ENCODE measurements at regions not wholly inside any gene's neighbourhood (a gene's known extent, or its start where the extent isn't known, plus 50 kb on each side); places are given as distances from the start of the nearest gene placed in this dataset.
"Not testable (repeated sequence)": the region's sequence is repeated elsewhere in the genome, so short reads cannot be mapped to it uniquely, and the experiment has no call there.

GRCh38 chr5:136924490-136924889, 559.1 kb upstream of the TRPC7 start:
- DNase-seq, result no peak

DNA sequence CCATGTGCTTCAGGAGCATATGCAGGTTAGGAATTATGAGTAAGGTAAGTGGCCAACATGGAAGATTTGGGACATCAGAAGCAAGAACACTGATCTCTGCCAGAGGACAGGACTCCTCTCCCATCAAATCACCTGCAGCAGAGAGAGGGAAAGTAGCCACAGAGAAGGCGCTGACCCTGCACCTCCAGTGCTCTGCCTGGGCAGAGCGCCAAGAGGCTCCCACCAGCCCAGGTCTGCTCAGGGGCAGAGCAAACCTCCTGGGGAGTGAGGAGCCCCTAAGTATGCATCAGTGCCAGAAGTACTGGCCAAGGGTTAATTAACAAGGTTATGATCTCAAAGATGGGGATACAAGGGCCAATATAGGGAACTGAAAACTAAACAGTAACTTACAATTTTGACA, 545.3 kb upstream of the TRPC7 start:
- DNase-seq, result no peak

- no peak for DNase-seq
Observed at GRCh38 chr5:136909906-136910305, 544.6 kb upstream of the TRPC7 start.

GRCh38 chr5:136907371-136907770, 542.0 kb upstream of the TRPC7 start:
- no peak for DNase-seq

DNA sequence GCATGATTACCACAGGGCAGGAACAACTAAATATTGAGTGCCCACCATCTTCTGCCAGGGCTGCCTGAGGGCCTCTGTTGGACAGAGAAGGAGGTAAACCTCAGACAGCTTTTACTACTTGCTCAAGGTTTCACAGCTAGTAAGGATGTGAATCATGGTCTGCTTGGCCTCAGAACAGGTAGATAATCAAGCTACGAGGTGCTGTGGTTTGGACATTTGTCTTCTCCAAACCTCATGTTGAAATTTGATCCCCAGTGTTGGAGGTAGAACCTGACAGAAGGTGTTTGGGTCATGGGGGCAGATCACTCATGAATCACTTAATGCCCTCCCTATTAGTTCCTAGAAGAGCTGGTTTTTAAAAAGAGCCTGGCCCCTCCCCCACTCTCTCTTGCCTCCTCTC, 541.2 kb upstream of the TRPC7 start:
- no peak for DNase-seq

GRCh38 chr5:136905571-136905970, 540.2 kb upstream of the TRPC7 start:
- no peak for DNase-seq

GRCh38 chr5:136894070-136894469, 528.7 kb upstream of the TRPC7 start:
- no peak for DNase-seq

GRCh38 chr5:136892000-136892399, 526.7 kb upstream of the TRPC7 start:
- no peak for DNase-seq

DNA sequence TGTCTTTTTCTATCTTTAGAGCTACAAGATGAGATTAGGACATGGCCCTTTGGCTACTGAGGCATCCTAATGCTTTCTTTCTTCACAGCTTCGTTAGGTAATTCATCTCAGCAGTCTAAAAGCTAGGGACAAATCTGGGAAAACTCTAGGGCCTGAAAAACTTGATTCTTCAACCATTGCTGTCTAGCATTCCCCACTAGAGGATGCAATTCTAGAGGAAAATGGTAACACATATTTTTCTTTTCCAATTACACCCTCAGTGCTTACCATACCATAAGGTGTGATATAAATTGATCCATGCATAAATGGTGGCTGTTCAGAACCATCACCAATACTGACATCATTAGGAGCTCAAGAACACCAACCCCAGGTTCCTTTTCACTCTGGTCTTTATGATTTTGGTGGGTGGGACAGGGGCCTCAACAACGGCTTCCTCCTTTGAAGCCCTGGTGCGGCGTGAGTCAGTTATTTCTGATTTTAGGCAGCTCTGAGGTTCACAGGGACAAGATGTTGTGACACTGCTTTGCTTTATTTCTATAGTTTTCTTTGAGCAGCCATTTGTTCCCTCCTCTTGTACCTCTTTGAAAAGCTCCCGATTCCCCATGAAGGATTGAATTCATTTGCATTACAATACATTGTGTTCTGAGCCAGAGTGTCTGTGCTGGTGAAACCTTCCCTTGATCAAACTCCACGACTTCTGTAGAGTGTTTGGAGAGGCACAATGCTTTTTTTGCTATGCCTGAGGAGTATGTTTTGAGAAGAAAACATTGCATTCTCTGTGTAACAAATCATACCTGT, 526.0 kb upstream of the TRPC7 start:
- DNase-seq, result no peak

- no peak for DNase-seq
Observed at GRCh38 chr5:136890431-136891148, 525.2 kb upstream of the TRPC7 start.

- DNase-seq, result no peak
Observed at GRCh38 chr5:136886608-136887007, 521.3 kb upstream of the TRPC7 start.

- no peak for DNase-seq
Observed at GRCh38 chr5:136864960-136865359, 499.6 kb upstream of the TRPC7 start.

GRCh38 chr5:136856648-136857047, 491.3 kb upstream of the TRPC7 start:
- no peak for DNase-seq

- no peak for DNase-seq
Observed at GRCh38 chr5:136853971-136854370, 488.6 kb upstream of the TRPC7 start.

- DNase-seq, result no peak
Observed at GRCh38 chr5:136840601-136841000, 475.3 kb upstream of the TRPC7 start.

DNA sequence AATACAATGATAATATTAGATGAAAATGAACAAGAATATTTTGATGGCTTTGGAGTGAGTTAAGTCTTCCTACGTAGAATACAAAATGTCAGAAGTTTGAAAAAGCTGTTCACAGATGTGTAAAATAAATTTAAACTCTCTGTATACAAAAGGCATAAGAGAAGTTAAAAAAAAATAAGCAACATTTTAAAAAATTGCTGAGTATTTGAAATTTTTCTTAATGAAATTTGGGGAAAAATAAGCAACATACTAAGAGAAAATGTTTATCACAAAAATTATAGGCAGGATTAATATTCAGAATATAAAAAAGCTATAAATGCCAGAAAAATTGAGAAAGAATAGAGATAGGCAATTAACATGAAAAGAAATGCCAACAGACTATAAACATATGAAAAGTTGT, 470.7 kb upstream of the TRPC7 start:
- no peak for DNase-seq

DNA sequence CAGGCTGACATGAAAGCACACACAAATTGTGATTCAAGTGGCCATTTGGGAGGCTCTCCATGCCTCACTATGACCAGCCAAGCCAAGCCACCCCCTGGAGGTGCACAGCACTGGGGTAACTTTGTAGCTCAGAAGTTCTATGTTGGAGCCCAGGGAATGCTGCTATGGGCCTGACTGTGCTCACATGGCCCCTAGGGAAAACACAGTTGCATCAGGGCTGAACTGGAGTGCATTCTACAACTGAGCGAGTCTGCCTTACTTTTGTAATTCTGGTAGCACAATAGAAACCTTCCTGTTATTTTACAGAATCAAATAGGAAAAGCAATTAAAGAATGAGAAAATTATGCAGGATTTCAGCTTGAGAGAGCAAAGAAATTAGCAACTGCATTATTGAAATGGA, 455.5 kb upstream of the TRPC7 start:
- DNase-seq, result no peak

- no peak for DNase-seq
Observed at GRCh38 chr5:136819526-136820302, 454.4 kb upstream of the TRPC7 start.

DNA sequence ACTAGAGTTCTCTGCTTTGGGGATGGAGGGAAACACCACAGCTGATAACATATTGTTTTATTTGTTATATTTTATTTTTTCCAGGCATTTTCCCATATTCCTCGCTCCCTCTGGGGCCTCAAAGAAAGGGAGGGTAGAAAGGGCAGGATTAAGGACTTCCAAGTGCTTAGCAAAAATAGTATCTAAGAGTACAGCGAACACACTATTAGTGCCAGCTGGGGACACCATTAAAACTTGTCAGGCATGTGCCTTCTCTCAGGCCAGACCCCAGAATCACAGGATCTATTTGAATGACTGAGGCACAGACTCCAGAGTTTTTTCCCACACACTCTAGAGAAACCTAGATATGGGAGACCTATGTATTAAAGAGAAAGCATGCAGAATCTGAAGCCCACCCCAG, 451.0 kb upstream of the TRPC7 start:
- DNase-seq, result no peak

DNA sequence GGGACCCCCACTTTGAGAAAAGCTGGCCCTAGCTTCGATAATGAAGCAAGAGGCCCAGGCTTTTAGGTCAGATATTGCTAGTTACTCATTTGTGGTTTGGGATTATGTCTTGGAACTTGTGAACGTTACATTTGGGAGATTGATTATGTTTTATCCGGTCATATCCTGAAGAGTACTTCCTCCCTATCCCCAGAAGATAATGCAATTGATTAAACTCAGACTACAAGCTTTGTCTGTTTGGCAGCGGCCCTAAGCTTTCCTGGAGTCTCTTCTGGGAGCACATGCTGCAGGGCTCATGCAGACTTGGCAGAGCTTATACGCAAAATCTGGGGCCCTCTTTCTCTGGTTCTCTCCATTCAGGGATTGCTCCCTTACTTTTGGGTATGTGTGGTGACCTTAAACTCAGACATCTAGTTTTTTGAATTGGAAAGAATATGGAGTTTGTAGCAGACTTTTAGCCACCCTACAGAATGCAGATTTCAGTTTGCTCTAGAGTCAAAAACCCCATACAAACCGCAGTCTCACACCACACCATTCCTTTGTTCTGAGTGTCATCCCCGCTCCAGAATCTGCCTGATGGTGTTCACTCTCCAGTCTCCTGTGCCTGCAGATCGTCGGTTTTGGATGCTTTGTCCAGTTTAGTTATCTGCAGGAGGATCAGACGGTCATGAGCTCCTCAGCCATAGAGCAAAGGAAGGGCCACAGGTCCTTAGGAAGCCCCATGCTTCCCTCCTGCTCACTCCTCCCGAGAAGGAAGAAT, 449.5 kb upstream of the TRPC7 start:
- DNase-seq, result no peak

DNA sequence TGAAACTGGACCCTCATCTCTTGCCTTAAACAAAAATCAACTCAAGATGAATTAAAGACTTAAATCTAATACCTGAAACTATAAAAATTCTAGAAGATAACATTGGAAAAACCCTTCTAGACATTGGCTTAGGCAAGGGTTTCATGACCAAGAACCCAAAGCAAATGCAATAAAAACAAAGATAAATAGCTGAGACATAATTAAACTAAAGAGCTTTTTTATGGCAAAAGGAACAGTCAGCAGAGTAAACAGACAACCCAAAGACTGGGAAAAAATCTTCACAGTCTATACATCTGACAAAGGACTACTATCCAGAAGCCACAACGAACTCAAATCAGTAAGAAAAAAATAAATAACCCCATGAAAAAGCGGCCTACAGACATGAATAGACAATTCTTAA, 446.9 kb upstream of the TRPC7 start:
- DNase-seq, result not testable (repeated sequence)

GRCh38 chr5:136811551-136811950, 446.2 kb upstream of the TRPC7 start:
- no peak for DNase-seq

GRCh38 chr5:136811086-136811485, 445.7 kb upstream of the TRPC7 start:
- DNase-seq, result no peak

All from NCI-H1092 (cell line).